ENCODE measurements at regions not wholly inside any gene's neighbourhood (a gene's known extent, or its start where the extent isn't known, plus 50 kb on each side); places are given as distances from the start of the nearest gene placed in this dataset.

- H3K9me3 Mint-ChIP-seq, result no peaks in the 10 kb centered on the region
These were observed 153.7 kb upstream of the ADCY2 start for GRCh38 chr5:7242118-7242710.

GRCh38 chr5:7244208-7244607, 151.7 kb upstream of the ADCY2 start:
- Mint-ChIP-seq H3K36me3 (ENCODE audit: low read depth) (no peaks in the 10 kb centered on the region), H3K27ac (no peak overlapping the region), H3K27me3 (ENCODE audit: insufficient read depth) (no peaks in the 10 kb centered on the region), H3K4me3 (no peak overlapping the region), H3K4me1 (peaks cover 2% of the 10 kb centered on the region), H3K9me3 (no peaks in the 10 kb centered on the region)
- Histone ChIP-seq H3K9me3 (ENCODE audit: control insufficient read depth, low read length) (no peaks in the 10 kb centered on the region), H3K4me1 (ENCODE audit: control insufficient read depth, insufficient read depth, low read length) (peaks cover 9% of the 10 kb centered on the region), H3K4me3 (ENCODE audit: low read length) (no peak overlapping the region), H3K27ac (ENCODE audit: low read depth, low read length) (no peak overlapping the region), H3K9ac (ENCODE audit: extremely low read depth, low read length, poor library complexity, severe bottlenecking) (no peak overlapping the region), H3K27me3 (ENCODE audit: control insufficient read depth, insufficient read depth, low read length, poor library complexity, severe bottlenecking) (no peaks in the 10 kb centered on the region), H3K36me3 (ENCODE audit: control insufficient read depth, insufficient read depth, low read length) (no peaks in the 10 kb centered on the region)
- 83 to 89% methylated on average over 1 to 3 of the region's 3 CpGs for WGBS, 2 experiments (ENCODE audit: insufficient coverage in 1 of 2, insufficient read length in 1 of 2)
- no peak for DNase-seq
- no peak for TF ChIP-seq CTCF (conservative IDR thresholded peaks at IDR 0.05)

More at GRCh38 chr5:7242118-7242710, 153.7 kb upstream of the ADCY2 start:
- Histone ChIP-seq H3K9ac (ENCODE audit: extremely low read depth, low read length, poor library complexity, severe bottlenecking) (no peak overlapping the region), H3K9me3 (ENCODE audit: control insufficient read depth, low read length) (no peaks in the 10 kb centered on the region), H3K4me3 (ENCODE audit: low read length) (no peak overlapping the region), H3K4me1 (ENCODE audit: control insufficient read depth, insufficient read depth, low read length) (peaks cover 8% of the 10 kb centered on the region), H3K27me3 (ENCODE audit: control insufficient read depth, insufficient read depth, low read length, poor library complexity, severe bottlenecking) (no peaks in the 10 kb centered on the region), H3K36me3 (ENCODE audit: control insufficient read depth, insufficient read depth, low read length) (no peaks in the 10 kb centered on the region), H3K27ac (ENCODE audit: low read depth, low read length) (no peak overlapping the region)
- H3K36me3 Mint-ChIP-seq (ENCODE audit: low read depth), result no peaks in the 10 kb centered on the region
- WGBS, 2 experiments (ENCODE audit: insufficient coverage in 1 of 2, insufficient read length in 1 of 2), result 82 to 87% methylated on average over 7 to 10 of the region's 10 CpGs
- no peak overlapping the region for H3K27ac Mint-ChIP-seq
- peaks cover 2% of the 10 kb centered on the region for H3K4me1 Mint-ChIP-seq
- TF ChIP-seq CTCF (conservative IDR thresholded peaks at IDR 0.05), result no peak
- no peak overlapping the region for H3K4me3 Mint-ChIP-seq
- no peaks in the 10 kb centered on the region for H3K27me3 Mint-ChIP-seq (ENCODE audit: insufficient read depth)
- DNase-seq, result no peak

GRCh38 chr5:7245121-7245651, 150.8 kb upstream of the ADCY2 start:
- no peak overlapping the region for H3K27ac Mint-ChIP-seq
- no peak for TF ChIP-seq CTCF (conservative IDR thresholded peaks at IDR 0.05)
- H3K27me3 Mint-ChIP-seq (ENCODE audit: insufficient read depth), result no peaks in the 10 kb centered on the region

More at GRCh38 chr5:7245121-7245651, 150.8 kb upstream of the ADCY2 start:
- Histone ChIP-seq H3K27me3 (ENCODE audit: control insufficient read depth, insufficient read depth, low read length, poor library complexity, severe bottlenecking) (no peaks in the 10 kb centered on the region), H3K4me3 (ENCODE audit: low read length) (no peak overlapping the region), H3K27ac (ENCODE audit: low read depth, low read length) (no peak overlapping the region), H3K36me3 (ENCODE audit: control insufficient read depth, insufficient read depth, low read length) (no peaks in the 10 kb centered on the region), H3K9me3 (ENCODE audit: control insufficient read depth, low read length) (no peaks in the 10 kb centered on the region), H3K9ac (ENCODE audit: extremely low read depth, low read length, poor library complexity, severe bottlenecking) (no peak overlapping the region), H3K4me1 (ENCODE audit: control insufficient read depth, insufficient read depth, low read length) (peaks cover 12% of the 10 kb centered on the region)
- 88 to 89% methylated on average over 1 to 2 of the region's 2 CpGs for WGBS, 2 experiments (ENCODE audit: insufficient coverage in 1 of 2, insufficient read length in 1 of 2)
- Mint-ChIP-seq H3K4me1 (peaks cover 5% of the 10 kb centered on the region), H3K4me3 (no peak overlapping the region), H3K36me3 (ENCODE audit: low read depth) (no peaks in the 10 kb centered on the region), H3K9me3 (no peaks in the 10 kb centered on the region)
- no peak for DNase-seq

Measured in endodermal cell (in vitro differentiated cells).